Upper lobe of left lung (tissue), 4 donors: ENCODE measurements at regions not wholly inside any gene's neighbourhood (a gene's known extent, or its start where the extent isn't known, plus 50 kb on each side); places are given as distances from the start of the nearest gene placed in this dataset.

Experiments
- EP300 ChIP-seq, 4 donors: sonication (generic); formaldehyde crosslinking; IDR thresholded peaks; one replicate each; pipeline ENCODE4 v1.5.1; 2017; ENCODE audit warnings: antibody characterized with exemption in 4 of 4, control low read depth in 2 of 4
- POLR2A ChIP-seq, 4 donors: fragments of 450-650 bp; IDR thresholded peaks; one replicate each; pipeline ENCODE4 v1.5.1; 2016 to 2017; ENCODE audit warnings: antibody characterized with exemption in 4 of 4, mild to moderate bottlenecking in 2 of 4
- POLR2AphosphoS5 ChIP-seq, 2 donors: sonication (generic); formaldehyde crosslinking; IDR thresholded peaks; one replicate each; pipeline ENCODE4 v1.5.1; 2017; ENCODE audit warnings: antibody characterized with exemption in 2 of 2
- TF ChIP-seq, protein P1 (sequence below), 6 experiments: fragments of 450-650 bp in 4 of 6; fragments of 200-600 bp in 2 of 6; sonication (generic) in 2 of 6; IDR thresholded peaks; one replicate each; pipeline ENCODE4 v1.5.1; 2016 to 2019; ENCODE audit warnings: antibody characterized with exemption in 6 of 6

DNA sequence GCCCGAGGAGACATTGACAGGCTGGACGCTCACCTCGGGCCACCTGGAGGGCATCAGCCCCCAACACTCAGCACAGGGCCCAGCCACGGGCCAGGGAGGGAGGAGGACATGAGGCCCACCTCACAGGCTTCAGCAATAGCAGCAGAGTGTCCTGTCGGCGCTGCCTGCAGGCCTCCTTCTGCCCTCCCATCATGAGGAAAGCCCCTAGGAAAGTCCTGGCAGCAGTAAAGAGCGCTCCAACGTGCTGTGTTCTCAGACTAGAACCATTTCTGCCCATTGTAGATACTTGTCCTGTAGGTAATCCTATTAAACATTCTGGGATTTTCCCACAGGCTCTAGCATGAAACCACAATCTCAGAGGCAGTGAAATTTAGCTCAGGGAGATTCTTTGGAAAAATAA lies 62.0 kb upstream of the GALNT2 start:
- TF ChIP-seq, protein P1, sequence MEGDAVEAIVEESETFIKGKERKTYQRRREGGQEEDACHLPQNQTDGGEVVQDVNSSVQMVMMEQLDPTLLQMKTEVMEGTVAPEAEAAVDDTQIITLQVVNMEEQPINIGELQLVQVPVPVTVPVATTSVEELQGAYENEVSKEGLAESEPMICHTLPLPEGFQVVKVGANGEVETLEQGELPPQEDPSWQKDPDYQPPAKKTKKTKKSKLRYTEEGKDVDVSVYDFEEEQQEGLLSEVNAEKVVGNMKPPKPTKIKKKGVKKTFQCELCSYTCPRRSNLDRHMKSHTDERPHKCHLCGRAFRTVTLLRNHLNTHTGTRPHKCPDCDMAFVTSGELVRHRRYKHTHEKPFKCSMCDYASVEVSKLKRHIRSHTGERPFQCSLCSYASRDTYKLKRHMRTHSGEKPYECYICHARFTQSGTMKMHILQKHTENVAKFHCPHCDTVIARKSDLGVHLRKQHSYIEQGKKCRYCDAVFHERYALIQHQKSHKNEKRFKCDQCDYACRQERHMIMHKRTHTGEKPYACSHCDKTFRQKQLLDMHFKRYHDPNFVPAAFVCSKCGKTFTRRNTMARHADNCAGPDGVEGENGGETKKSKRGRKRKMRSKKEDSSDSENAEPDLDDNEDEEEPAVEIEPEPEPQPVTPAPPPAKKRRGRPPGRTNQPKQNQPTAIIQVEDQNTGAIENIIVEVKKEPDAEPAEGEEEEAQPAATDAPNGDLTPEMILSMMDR (IDR thresholded peaks at IDR 0.05) = no peak
- TF ChIP-seq POLR2A (IDR thresholded peaks at IDR 0.05) = no peak
- TF ChIP-seq POLR2AphosphoS5 (IDR thresholded peaks at IDR 0.05) = no peak
- no peak for TF ChIP-seq EP300 (IDR thresholded peaks at IDR 0.05)
